GM23338 (cell line): ENCODE measurements at regions not wholly inside any gene's neighbourhood (a gene's known extent, or its start where the extent isn't known, plus 50 kb on each side); places are given as distances from the start of the nearest gene placed in this dataset.

Source experiments
- ATAC-seq: fragments of 200-7000 bp; cut with Tn5 transposase; 3 replicates; pipeline ENCODE4 v1.9.1; 2020
- DNase-seq: peaks from one replicate; pipeline ENCODE4 v3.0.0-alpha.2; 2015; ENCODE audit warnings: low spot score
- H2AFZ ChIP-seq: fragments of 200-600 bp; sonication (generic); 2 replicates; pipeline ENCODE4 v1.8.0; 2016; ENCODE audit warnings: antibody characterized with exemption, mild to moderate bottlenecking, moderate library complexity
- H3F3A ChIP-seq: fragments of 200-600 bp; sonication (generic); replicated peaks from 2 replicates; pipeline ENCODE4 v1.8.0; 2017; ENCODE audit warnings: antibody characterized with exemption, mixed run types, low read depth
- H3K27ac ChIP-seq: fragments of 200-600 bp; sonication (generic); 2 replicates; pipeline ENCODE4 v1.6.1; 2016; ENCODE audit warnings: low read depth
- H3K27me3 ChIP-seq: fragments of 200-600 bp; sonication (generic); 2 replicates; pipeline ENCODE4 v1.8.0; 2016; ENCODE audit warnings: mild to moderate bottlenecking, mixed run types, moderate library complexity; ENCODE audit not compliant: insufficient read depth
- H3K36me3 ChIP-seq: fragments of 200-600 bp; sonication (generic); 2 replicates; pipeline ENCODE4 v1.8.0; 2016; ENCODE audit warnings: mild to moderate bottlenecking; ENCODE audit not compliant: insufficient read depth
- H3K4me1 ChIP-seq: fragments of 200-600 bp; sonication (generic); 2 replicates; pipeline ENCODE4 v1.8.0; 2016; ENCODE audit warnings: mild to moderate bottlenecking, moderate library complexity; ENCODE audit not compliant: insufficient read depth
- H3K4me2 ChIP-seq: fragments of 200-600 bp; sonication (generic); 2 replicates; pipeline ENCODE4 v1.7.1; 2017; ENCODE audit warnings: mixed run types
- H3K4me3 ChIP-seq: fragments of 200-600 bp; sonication (generic); 2 replicates; pipeline ENCODE4 v1.6.1; 2016; ENCODE audit warnings: mixed run types
- H3K79me2 ChIP-seq: fragments of 200-600 bp; sonication (generic); replicated peaks from 2 replicates; pipeline ENCODE4 v1.8.0; 2017; ENCODE audit warnings: mild to moderate bottlenecking; ENCODE audit not compliant: insufficient read depth
- H3K9me2 ChIP-seq: fragments of 200-600 bp; sonication (generic); 2 replicates; pipeline ENCODE4 v1.8.0; 2017; ENCODE audit not compliant: insufficient read depth
- H4K20me1 ChIP-seq: fragments of 200-600 bp; sonication (generic); replicated peaks from 2 replicates; pipeline ENCODE4 v1.8.0; 2017; ENCODE audit warnings: mild to moderate bottlenecking; ENCODE audit not compliant: insufficient read depth
- H3K27ac Mint-ChIP-seq: 2 replicates; pipeline ENCODE4 v1.8.0; 2020; ENCODE audit warnings: inconsistent platforms, mild to moderate bottlenecking, moderate library complexity, mixed read lengths
- H3K27me3 Mint-ChIP-seq: 3 replicates; pipeline ENCODE4 v1.8.0; 2022; ENCODE audit warnings: low read depth, mild to moderate bottlenecking, moderate library complexity, mixed read lengths, inconsistent platforms; ENCODE audit not compliant: insufficient read depth, poor library complexity
- H3K36me3 Mint-ChIP-seq: 3 replicates; pipeline ENCODE4 v1.8.0; 2021; ENCODE audit warnings: low read depth, mild to moderate bottlenecking, inconsistent platforms, moderate library complexity, mixed read lengths
- H3K4me1 Mint-ChIP-seq: 3 replicates; pipeline ENCODE4 v1.8.0; 2020; ENCODE audit warnings: mild to moderate bottlenecking, inconsistent platforms, mixed read lengths
- H3K4me3 Mint-ChIP-seq: 3 replicates; pipeline ENCODE4 v1.8.0; 2021; ENCODE audit warnings: moderate library complexity, mild to moderate bottlenecking, inconsistent platforms, mixed read lengths
- H3K9me3 Mint-ChIP-seq: 3 replicates; pipeline ENCODE4 v1.8.0; 2020; ENCODE audit warnings: moderate library complexity, mild to moderate bottlenecking, inconsistent platforms, mixed read lengths
- CREB1 ChIP-seq: fragments of 250-450 bp; sonication (Bioruptor Pico); IDR thresholded peaks from 2 replicates; pipeline ENCODE4 v1.5.0; 2020; ENCODE audit warnings: low read depth, mild to moderate bottlenecking, moderate library complexity
- EZH2 ChIP-seq: fragments of 200-600 bp; sonication (generic); IDR thresholded peaks from one replicate; pipeline ENCODE4 v1.8.0; 2017; ENCODE audit warnings: antibody characterized with exemption, mild to moderate bottlenecking, low read depth; ENCODE audit not compliant: unreplicated experiment
- EZH2phosphoT487 ChIP-seq: fragments of 200-600 bp; sonication (generic); IDR thresholded peaks from one replicate; pipeline ENCODE4 v1.8.1; 2018; ENCODE audit warnings: antibody characterized with exemption; ENCODE audit not compliant: unreplicated experiment
- NANOG ChIP-seq: IDR thresholded peaks from 2 replicates; pipeline ENCODE4 v1.6.1; 2016; ENCODE audit warnings: antibody characterized with exemption, borderline replicate concordance
- POLR2AphosphoS5 ChIP-seq: IDR thresholded peaks from 2 replicates; pipeline ENCODE4 v1.6.1; 2016; ENCODE audit warnings: antibody characterized with exemption, low read depth
- STAT1 ChIP-seq: IDR thresholded peaks from one replicate; pipeline ENCODE4 v1.6.1; 2016; ENCODE audit warnings: antibody characterized with exemption; ENCODE audit not compliant: unreplicated experiment
- ZNF114 ChIP-seq: fragments of 250-450 bp; sonication (Bioruptor Pico); IDR thresholded peaks from 2 replicates; pipeline ENCODE4 v1.5.0; 2020; ENCODE audit warnings: mild to moderate bottlenecking, moderate library complexity
- ZNF331 ChIP-seq: fragments of 250-450 bp; sonication (Bioruptor Pico); IDR thresholded peaks from 2 replicates; pipeline ENCODE4 v1.5.0; 2020; ENCODE audit warnings: low read depth, mild to moderate bottlenecking, moderate library complexity
- TF ChIP-seq, protein P1 (sequence below): IDR thresholded peaks from one replicate; pipeline ENCODE4 v1.6.1; 2018; ENCODE audit warnings: antibody characterized with exemption; ENCODE audit not compliant: unreplicated experiment
- TF ChIP-seq, protein P2 (sequence below): fragments of 250-450 bp; sonication (Bioruptor Pico); IDR thresholded peaks from 2 replicates; pipeline ENCODE4 v1.5.0; 2020; ENCODE audit warnings: mild to moderate bottlenecking, moderate library complexity
- TF ChIP-seq, protein P3 (sequence below), 2 experiments: fragments of 200-600 bp in 1 of 2; sonication (generic) in 1 of 2; conservative IDR thresholded peaks; 2 replicates each; pipeline versions ENCODE4 v1.5.1 to v1.6.1; 2016 to 2017; ENCODE audit warnings: antibody characterized with exemption in 2 of 2, low read depth in 2 of 2, mild to moderate bottlenecking in 2 of 2, moderate library complexity in 1 of 2

DNA sequence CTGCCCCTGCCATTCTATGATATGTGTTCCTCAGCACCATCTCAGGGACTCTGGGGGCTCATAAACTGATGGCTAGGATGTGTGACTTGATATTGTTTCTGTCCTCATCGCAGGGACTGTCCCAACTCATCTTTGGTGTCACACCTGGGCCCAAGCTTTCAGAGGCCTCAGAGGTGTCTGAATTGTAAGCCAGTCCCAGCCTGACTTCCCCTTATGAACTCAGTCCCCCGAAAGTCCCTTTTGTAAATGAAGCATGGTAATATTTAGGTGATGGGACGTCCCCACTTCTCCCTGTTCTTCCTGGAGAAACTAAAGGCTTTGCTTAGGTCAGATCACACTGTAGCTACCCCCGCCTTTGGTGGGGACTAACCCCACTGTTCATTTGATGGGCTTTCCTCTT, 142.4 kb upstream of the TLE3 start:
- H3K27ac Mint-ChIP-seq, result no peak overlapping the region
- Histone ChIP-seq H3F3A (no peaks in the 10 kb centered on the region), H3K9me2 (0 out of 2 replicates have a peak, but pooled peaks cover 3% of the 10 kb centered on the region), H3K36me3 (no peaks in the 10 kb centered on the region), H3K27ac (no peak overlapping the region), H4K20me1 (no peaks in the 10 kb centered on the region), H2AFZ (no peak overlapping the region), H3K4me2 (no peak overlapping the region), H3K4me1 (no peaks in the 10 kb centered on the region), H3K27me3 (no peaks in the 10 kb centered on the region), H3K4me3 (no peak overlapping the region), H3K79me2 (no peaks in the 10 kb centered on the region)
- DNase-seq, result no peak
- H3K27me3 Mint-ChIP-seq, result no peaks in the 10 kb centered on the region
- no peaks in the 10 kb centered on the region for H3K36me3 Mint-ChIP-seq
- no peaks in the 10 kb centered on the region for H3K9me3 Mint-ChIP-seq
- ATAC-seq, result no peak
- TF ChIP-seq, protein P1, sequence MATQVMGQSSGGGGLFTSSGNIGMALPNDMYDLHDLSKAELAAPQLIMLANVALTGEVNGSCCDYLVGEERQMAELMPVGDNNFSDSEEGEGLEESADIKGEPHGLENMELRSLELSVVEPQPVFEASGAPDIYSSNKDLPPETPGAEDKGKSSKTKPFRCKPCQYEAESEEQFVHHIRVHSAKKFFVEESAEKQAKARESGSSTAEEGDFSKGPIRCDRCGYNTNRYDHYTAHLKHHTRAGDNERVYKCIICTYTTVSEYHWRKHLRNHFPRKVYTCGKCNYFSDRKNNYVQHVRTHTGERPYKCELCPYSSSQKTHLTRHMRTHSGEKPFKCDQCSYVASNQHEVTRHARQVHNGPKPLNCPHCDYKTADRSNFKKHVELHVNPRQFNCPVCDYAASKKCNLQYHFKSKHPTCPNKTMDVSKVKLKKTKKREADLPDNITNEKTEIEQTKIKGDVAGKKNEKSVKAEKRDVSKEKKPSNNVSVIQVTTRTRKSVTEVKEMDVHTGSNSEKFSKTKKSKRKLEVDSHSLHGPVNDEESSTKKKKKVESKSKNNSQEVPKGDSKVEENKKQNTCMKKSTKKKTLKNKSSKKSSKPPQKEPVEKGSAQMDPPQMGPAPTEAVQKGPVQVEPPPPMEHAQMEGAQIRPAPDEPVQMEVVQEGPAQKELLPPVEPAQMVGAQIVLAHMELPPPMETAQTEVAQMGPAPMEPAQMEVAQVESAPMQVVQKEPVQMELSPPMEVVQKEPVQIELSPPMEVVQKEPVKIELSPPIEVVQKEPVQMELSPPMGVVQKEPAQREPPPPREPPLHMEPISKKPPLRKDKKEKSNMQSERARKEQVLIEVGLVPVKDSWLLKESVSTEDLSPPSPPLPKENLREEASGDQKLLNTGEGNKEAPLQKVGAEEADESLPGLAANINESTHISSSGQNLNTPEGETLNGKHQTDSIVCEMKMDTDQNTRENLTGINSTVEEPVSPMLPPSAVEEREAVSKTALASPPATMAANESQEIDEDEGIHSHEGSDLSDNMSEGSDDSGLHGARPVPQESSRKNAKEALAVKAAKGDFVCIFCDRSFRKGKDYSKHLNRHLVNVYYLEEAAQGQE, result no peak
- TF ChIP-seq ZNF331 (CRISPR knock-in tag) (no peak), CREB1 (CRISPR knock-in tag) (no peak), STAT1 (no peak), ZNF114 (CRISPR knock-in tag) (no peak), EZH2phosphoT487 (no peak)
- H3K4me1 Mint-ChIP-seq, result peaks cover 4% of the 10 kb centered on the region; the same call in 1 of the 3 replicates
- H3K4me3 Mint-ChIP-seq, result no peak overlapping the region

DNA sequence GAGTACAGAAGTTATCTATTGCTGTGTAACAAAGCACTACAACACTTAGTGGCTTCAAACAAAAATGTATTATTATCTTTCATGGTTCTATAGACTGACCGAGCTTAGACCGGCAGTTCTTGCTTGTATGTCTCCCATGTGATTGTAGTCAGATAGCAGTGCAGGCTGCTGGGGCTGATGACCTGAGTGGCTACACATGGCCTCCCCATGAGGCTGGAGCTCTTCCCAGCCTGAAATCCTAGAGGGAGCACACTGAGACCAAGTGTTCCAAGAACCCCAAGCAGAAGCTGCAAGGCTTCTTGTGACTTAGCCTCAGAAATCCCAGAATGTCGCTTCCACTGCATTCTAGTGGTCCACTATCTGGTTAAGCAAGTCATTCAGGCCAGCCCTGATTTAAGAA, 141.2 kb upstream of the TLE3 start:
- Histone ChIP-seq H2AFZ (no peak overlapping the region), H3F3A (no peaks in the 10 kb centered on the region), H3K4me2 (no peak overlapping the region), H3K27me3 (no peaks in the 10 kb centered on the region), H3K4me1 (no peaks in the 10 kb centered on the region), H3K79me2 (no peaks in the 10 kb centered on the region), H4K20me1 (no peaks in the 10 kb centered on the region), H3K27ac (no peak overlapping the region), H3K36me3 (no peaks in the 10 kb centered on the region), H3K9me2 (0 out of 2 replicates have a peak, but pooled peaks cover 3% of the 10 kb centered on the region), H3K4me3 (no peak overlapping the region)
- ATAC-seq (no peak), DNase-seq (no peak)
- H3K4me1 Mint-ChIP-seq, result peaks cover 3% of the 10 kb centered on the region; the same call in 1 of the 3 replicates
- H3K36me3 Mint-ChIP-seq, result no peaks in the 10 kb centered on the region
- no peaks in the 10 kb centered on the region for H3K9me3 Mint-ChIP-seq
- H3K27me3 Mint-ChIP-seq, result no peaks in the 10 kb centered on the region
- no peak overlapping the region for H3K27ac Mint-ChIP-seq
- no peak overlapping the region for H3K4me3 Mint-ChIP-seq
- no peak for TF ChIP-seq NANOG
- TF ChIP-seq ZNF114 (CRISPR knock-in tag), result no peak
- TF ChIP-seq, protein P2, sequence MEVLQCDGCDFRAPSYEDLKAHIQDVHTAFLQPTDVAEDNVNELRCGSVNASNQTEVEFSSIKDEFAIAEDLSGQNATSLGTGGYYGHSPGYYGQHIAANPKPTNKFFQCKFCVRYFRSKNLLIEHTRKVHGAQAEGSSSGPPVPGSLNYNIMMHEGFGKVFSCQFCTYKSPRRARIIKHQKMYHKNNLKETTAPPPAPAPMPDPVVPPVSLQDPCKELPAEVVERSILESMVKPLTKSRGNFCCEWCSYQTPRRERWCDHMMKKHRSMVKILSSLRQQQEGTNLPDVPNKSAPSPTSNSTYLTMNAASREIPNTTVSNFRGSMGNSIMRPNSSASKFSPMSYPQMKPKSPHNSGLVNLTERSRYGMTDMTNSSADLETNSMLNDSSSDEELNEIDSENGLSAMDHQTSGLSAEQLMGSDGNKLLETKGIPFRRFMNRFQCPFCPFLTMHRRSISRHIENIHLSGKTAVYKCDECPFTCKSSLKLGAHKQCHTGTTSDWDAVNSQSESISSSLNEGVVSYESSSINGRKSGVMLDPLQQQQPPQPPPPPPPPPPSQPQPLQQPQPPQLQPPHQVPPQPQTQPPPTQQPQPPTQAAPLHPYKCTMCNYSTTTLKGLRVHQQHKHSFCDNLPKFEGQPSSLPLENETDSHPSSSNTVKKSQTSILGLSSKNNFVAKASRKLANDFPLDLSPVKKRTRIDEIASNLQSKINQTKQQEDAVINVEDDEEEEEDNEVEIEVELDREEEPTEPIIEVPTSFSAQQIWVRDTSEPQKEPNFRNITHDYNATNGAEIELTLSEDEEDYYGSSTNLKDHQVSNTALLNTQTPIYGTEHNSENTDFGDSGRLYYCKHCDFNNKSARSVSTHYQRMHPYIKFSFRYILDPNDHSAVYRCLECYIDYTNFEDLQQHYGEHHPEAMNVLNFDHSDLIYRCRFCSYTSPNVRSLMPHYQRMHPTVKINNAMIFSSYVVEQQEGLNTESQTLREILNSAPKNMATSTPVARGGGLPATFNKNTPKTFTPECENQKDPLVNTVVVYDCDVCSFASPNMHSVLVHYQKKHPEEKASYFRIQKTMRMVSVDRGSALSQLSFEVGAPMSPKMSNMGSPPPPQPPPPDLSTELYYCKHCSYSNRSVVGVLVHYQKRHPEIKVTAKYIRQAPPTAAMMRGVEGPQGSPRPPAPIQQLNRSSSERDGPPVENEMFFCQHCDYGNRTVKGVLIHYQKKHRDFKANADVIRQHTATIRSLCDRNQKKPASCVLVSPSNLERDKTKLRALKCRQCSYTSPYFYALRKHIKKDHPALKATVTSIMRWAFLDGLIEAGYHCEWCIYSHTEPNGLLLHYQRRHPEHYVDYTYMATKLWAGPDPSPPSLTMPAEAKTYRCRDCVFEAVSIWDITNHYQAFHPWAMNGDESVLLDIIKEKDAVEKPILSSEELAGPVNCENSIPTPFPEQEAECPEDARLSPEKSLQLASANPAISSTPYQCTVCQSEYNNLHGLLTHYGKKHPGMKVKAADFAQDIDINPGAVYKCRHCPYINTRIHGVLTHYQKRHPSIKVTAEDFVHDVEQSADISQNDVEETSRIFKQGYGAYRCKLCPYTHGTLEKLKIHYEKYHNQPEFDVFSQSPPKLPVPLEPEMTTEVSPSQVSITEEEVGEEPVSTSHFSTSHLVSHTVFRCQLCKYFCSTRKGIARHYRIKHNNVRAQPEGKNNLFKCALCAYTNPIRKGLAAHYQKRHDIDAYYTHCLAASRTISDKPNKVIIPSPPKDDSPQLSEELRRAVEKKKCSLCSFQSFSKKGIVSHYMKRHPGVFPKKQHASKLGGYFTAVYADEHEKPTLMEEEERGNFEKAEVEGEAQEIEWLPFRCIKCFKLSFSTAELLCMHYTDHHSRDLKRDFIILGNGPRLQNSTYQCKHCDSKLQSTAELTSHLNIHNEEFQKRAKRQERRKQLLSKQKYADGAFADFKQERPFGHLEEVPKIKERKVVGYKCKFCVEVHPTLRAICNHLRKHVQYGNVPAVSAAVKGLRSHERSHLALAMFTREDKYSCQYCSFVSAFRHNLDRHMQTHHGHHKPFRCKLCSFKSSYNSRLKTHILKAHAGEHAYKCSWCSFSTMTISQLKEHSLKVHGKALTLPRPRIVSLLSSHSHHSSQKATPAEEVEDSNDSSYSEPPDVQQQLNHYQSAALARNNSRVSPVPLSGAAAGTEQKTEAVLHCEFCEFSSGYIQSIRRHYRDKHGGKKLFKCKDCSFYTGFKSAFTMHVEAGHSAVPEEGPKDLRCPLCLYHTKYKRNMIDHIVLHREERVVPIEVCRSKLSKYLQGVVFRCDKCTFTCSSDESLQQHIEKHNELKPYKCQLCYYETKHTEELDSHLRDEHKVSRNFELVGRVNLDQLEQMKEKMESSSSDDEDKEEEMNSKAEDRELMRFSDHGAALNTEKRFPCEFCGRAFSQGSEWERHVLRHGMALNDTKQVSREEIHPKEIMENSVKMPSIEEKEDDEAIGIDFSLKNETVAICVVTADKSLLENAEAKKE (CRISPR knock-in tag), result no peak
- no peak for TF ChIP-seq CREB1 (CRISPR knock-in tag)
- TF ChIP-seq, protein P3, sequence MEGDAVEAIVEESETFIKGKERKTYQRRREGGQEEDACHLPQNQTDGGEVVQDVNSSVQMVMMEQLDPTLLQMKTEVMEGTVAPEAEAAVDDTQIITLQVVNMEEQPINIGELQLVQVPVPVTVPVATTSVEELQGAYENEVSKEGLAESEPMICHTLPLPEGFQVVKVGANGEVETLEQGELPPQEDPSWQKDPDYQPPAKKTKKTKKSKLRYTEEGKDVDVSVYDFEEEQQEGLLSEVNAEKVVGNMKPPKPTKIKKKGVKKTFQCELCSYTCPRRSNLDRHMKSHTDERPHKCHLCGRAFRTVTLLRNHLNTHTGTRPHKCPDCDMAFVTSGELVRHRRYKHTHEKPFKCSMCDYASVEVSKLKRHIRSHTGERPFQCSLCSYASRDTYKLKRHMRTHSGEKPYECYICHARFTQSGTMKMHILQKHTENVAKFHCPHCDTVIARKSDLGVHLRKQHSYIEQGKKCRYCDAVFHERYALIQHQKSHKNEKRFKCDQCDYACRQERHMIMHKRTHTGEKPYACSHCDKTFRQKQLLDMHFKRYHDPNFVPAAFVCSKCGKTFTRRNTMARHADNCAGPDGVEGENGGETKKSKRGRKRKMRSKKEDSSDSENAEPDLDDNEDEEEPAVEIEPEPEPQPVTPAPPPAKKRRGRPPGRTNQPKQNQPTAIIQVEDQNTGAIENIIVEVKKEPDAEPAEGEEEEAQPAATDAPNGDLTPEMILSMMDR (conservative IDR thresholded peaks at IDR 0.05; ENCODE audit: low read depth in 2 of 2), result no peak
- no peak for TF ChIP-seq EZH2
- no peak for TF ChIP-seq POLR2AphosphoS5
- no peak for TF ChIP-seq ZNF331 (CRISPR knock-in tag)
